ENCODE measurements at regions not wholly inside any gene's neighbourhood (a gene's known extent, or its start where the extent isn't known, plus 50 kb on each side); places are given as distances from the start of the nearest gene placed in this dataset.

DNA sequence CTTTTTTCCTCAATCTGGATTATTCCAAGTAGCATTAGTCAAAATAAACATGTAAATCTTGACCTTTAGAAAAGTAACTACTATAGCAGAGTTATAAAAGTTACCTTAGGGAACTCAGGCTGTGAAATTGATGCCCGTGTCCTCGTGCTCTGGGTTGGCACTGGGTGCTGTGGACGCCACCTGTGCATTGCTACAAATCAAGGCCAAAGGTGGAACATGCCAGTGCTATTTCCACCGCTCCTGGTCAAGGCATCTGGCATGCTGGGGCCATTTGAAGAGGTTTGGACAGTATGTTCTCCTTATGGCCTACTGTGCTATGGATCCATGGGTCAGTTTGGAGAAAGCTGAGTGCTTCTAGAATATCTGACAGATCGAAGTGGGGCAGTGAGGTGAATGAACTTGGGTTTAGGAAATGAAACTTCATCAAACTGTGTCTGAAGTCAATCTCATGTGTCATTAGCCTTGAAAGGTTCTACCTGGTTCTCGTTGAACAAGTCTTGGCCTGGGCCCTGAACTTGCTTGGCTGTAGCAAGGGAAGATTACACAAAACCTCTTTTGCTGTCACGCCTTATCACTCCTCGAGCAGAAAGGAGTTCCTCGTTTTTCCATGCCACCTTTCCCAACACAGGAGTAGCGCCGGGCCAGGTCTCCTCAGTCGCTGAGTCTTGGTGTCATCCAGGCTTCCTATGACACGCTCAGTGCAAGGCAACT is 397.6 kb upstream of the RGMA start:
- ChIA-PET CTCF (no interaction called here), POLR2A (no interaction called here)
- Histone ChIP-seq H3K27me3 (replicated peaks in 1 of 2; ENCODE audit: control insufficient read depth in 2 of 2, extremely low read depth in 1 of 2, insufficient read depth in 2 of 2, low read length in 1 of 2) (peaks cover 0 to 2% of the 10 kb centered on the region in 2 experiments), H3K36me3 (ENCODE audit: control insufficient read depth in 2 of 2, extremely low read depth in 1 of 2, insufficient read depth in 1 of 2, low read length in 1 of 2) (no peaks in the 10 kb centered on the region), H3K27ac (ENCODE audit: low read length) (no peak overlapping the region), H3K4me3 (ENCODE audit: control insufficient read depth in 1 of 2, extremely low read depth in 1 of 2, low read length in 1 of 2) (no peak overlapping the region), H3K9me3 (no peaks in the 10 kb centered on the region), H3K4me1 (ENCODE audit: control insufficient read depth in 1 of 2, extremely low read depth in 1 of 2, insufficient read depth in 2 of 2, low read length in 2 of 2) (no peaks in the 10 kb centered on the region)
- no peak for DNase-seq
- no peak for ATAC-seq (replicated peaks in 1 of 4)
- no peaks in the 10 kb centered on the region for H3K36me3 Mint-ChIP-seq
- no peak overlapping the region for H3K4me3 Mint-ChIP-seq
- H3K4me1 Mint-ChIP-seq: no peaks in the 10 kb centered on the region
- peaks cover 4 to 9% of the 10 kb centered on the region in 2 donors for H3K27me3 Mint-ChIP-seq
- 75% methylated on average over 13 of the region's 13 CpGs for WGBS (ENCODE audit: insufficient coverage)
- H3K27ac Mint-ChIP-seq: no peak overlapping the region
- peaks cover 0 to 4% (median 0%) of the 10 kb centered on the region in 3 donors for H3K9me3 Mint-ChIP-seq

DNA sequence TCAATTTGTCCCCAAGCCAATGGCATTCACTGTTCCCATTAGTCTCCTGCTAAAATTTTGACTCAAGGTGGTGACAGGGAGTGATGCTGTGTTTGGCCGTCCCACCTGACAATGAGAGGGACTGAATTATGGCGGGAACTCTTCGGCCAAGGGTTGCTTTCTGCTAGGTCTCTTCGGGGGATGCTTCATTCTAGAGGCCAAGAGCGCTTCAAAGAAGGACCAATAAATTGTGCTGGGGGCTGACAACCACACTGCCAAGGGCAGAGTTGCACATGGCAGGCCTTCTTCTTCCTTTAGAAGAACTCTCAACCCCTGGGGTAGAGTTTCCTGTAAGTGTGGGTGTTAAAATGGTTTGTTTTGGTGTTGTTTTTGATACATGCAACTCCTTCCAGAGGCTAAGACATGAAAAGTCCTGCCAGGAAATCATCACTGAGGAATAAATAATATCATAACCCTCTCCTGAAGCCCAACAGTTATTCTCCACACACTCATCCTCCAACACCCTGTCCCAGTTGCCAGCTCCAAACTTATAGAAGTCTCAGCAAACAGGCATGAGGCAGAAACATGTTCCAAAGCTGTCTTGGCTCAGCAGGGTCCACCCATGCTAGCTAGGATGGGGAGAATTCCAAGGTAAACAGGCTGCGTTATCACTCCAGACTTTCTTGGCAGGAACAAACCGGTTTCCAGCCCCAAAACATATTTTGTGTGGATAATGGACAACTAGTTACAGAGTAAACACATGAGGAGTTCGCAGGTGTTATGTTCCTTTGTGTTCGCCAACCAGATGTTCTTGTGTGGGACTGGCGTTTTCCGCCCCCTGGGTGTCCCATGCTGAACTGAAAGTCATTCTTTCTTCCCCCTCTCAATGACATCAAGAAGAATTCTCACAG is 396.7 kb upstream of the RGMA start:
- WGBS (ENCODE audit: insufficient coverage): 71% methylated on average over 5 of the region's 11 CpGs
- CTCF ChIA-PET: no interaction called here

GRCh38 chr15:93483923-93484322 is 394.9 kb upstream of the RGMA start:
- DNase-seq: no peak
- H3K9me3 ChIP-seq: no peaks in the 10 kb centered on the region
- CTCF ChIA-PET: no interaction called here
- 83% methylated on average over 1 of the region's 4 CpGs for WGBS (ENCODE audit: insufficient coverage)
- Mint-ChIP-seq H3K4me3 (no peak overlapping the region), H3K4me1 (no peaks in the 10 kb centered on the region), H3K9me3 (peaks cover 0 to 4% (median 0%) of the 10 kb centered on the region in 3 donors), H3K36me3 (no peaks in the 10 kb centered on the region), H3K27me3 (peaks cover 4% of the 10 kb centered on the region in 2 donors), H3K27ac (no peak overlapping the region)
- no peak overlapping the region for H3K27ac ChIP-seq (ENCODE audit: low read length)
- H3K4me1 ChIP-seq (ENCODE audit: control insufficient read depth in 1 of 2, extremely low read depth in 1 of 2, insufficient read depth in 2 of 2, low read length in 2 of 2): no peaks in the 10 kb centered on the region
- H3K36me3 ChIP-seq (ENCODE audit: control insufficient read depth in 2 of 2, extremely low read depth in 1 of 2, insufficient read depth in 1 of 2, low read length in 1 of 2): no peaks in the 10 kb centered on the region
- peaks cover 0 to 2% of the 10 kb centered on the region in 2 experiments for H3K27me3 ChIP-seq (replicated peaks in 1 of 2; ENCODE audit: control insufficient read depth in 2 of 2, extremely low read depth in 1 of 2, insufficient read depth in 2 of 2, low read length in 1 of 2)
- POLR2A ChIA-PET: no interaction called here
- no peak overlapping the region for H3K4me3 ChIP-seq (ENCODE audit: control insufficient read depth in 1 of 2, extremely low read depth in 1 of 2, low read length in 1 of 2)
- no peak for ATAC-seq (replicated peaks in 1 of 4)

More for the DNA sequence above, 396.7 kb upstream of the RGMA start:
- Mint-ChIP-seq H3K27ac (no peak overlapping the region), H3K4me1 (no peaks in the 10 kb centered on the region), H3K4me3 (no peak overlapping the region), H3K27me3 (peaks cover 4% of the 10 kb centered on the region in 2 donors), H3K36me3 (no peaks in the 10 kb centered on the region), H3K9me3 (peaks cover 0 to 4% (median 0%) of the 10 kb centered on the region in 3 donors)
- Histone ChIP-seq H3K36me3 (ENCODE audit: control insufficient read depth in 2 of 2, extremely low read depth in 1 of 2, insufficient read depth in 1 of 2, low read length in 1 of 2) (no peaks in the 10 kb centered on the region), H3K4me1 (ENCODE audit: control insufficient read depth in 1 of 2, extremely low read depth in 1 of 2, insufficient read depth in 2 of 2, low read length in 2 of 2) (no peaks in the 10 kb centered on the region), H3K27me3 (replicated peaks in 1 of 2; ENCODE audit: control insufficient read depth in 2 of 2, extremely low read depth in 1 of 2, insufficient read depth in 2 of 2, low read length in 1 of 2) (peaks cover 0 to 2% of the 10 kb centered on the region in 2 experiments), H3K27ac (ENCODE audit: low read length) (no peak overlapping the region), H3K4me3 (ENCODE audit: control insufficient read depth in 1 of 2, extremely low read depth in 1 of 2, low read length in 1 of 2) (no peak overlapping the region), H3K9me3 (no peaks in the 10 kb centered on the region)
- DNase-seq (no peak), ATAC-seq (replicated peaks in 1 of 4) (no peak)
- POLR2A ChIA-PET: no interaction called here

- peaks cover 0 to 2% of the 10 kb centered on the region in 2 experiments for H3K27me3 ChIP-seq (replicated peaks in 1 of 2; ENCODE audit: control insufficient read depth in 2 of 2, extremely low read depth in 1 of 2, insufficient read depth in 2 of 2, low read length in 1 of 2)
- Mint-ChIP-seq H3K9me3 (peaks cover 0 to 4% (median 0%) of the 10 kb centered on the region in 3 donors), H3K36me3 (no peaks in the 10 kb centered on the region), H3K27ac (no peak overlapping the region), H3K4me1 (no peaks in the 10 kb centered on the region), H3K27me3 (peaks cover 4 to 9% of the 10 kb centered on the region in 2 donors), H3K4me3 (no peak overlapping the region)
- POLR2A ChIA-PET: no interaction called here
- H3K4me1 ChIP-seq (ENCODE audit: control insufficient read depth in 1 of 2, extremely low read depth in 1 of 2, insufficient read depth in 2 of 2, low read length in 2 of 2): no peaks in the 10 kb centered on the region
- H3K27ac ChIP-seq (ENCODE audit: low read length): no peak overlapping the region
- H3K4me3 ChIP-seq (ENCODE audit: control insufficient read depth in 1 of 2, extremely low read depth in 1 of 2, low read length in 1 of 2): no peak overlapping the region
- no peak for DNase-seq
- no peaks in the 10 kb centered on the region for H3K36me3 ChIP-seq (ENCODE audit: control insufficient read depth in 2 of 2, extremely low read depth in 1 of 2, insufficient read depth in 1 of 2, low read length in 1 of 2)
- 61% methylated on average over 5 of the region's 6 CpGs for WGBS (ENCODE audit: insufficient coverage)
- CTCF ChIA-PET: no interaction called here
- ATAC-seq (replicated peaks in 1 of 4): no peak
- no peaks in the 10 kb centered on the region for H3K9me3 ChIP-seq
Observed at GRCh38 chr15:93482731-93483130, 393.7 kb upstream of the RGMA start.

GRCh38 chr15:93479715-93480114 is 390.7 kb upstream of the RGMA start:
- Mint-ChIP-seq H3K36me3 (no peaks in the 10 kb centered on the region), H3K9me3 (peaks cover 0 to 2% (median 0%) of the 10 kb centered on the region in 3 donors), H3K27ac (no peak overlapping the region), H3K27me3 (peaks cover 2 to 8% of the 10 kb centered on the region in 2 donors), H3K4me1 (no peaks in the 10 kb centered on the region), H3K4me3 (no peak overlapping the region)
- DNase-seq (no peak), ATAC-seq (replicated peaks in 1 of 4) (no peak)
- Histone ChIP-seq H3K4me3 (ENCODE audit: control insufficient read depth in 1 of 2, extremely low read depth in 1 of 2, low read length in 1 of 2) (no peak overlapping the region), H3K27ac (ENCODE audit: low read length) (no peak overlapping the region), H3K36me3 (ENCODE audit: control insufficient read depth in 2 of 2, extremely low read depth in 1 of 2, insufficient read depth in 1 of 2, low read length in 1 of 2) (no peaks in the 10 kb centered on the region), H3K9me3 (no peaks in the 10 kb centered on the region), H3K27me3 (replicated peaks in 1 of 2; ENCODE audit: control insufficient read depth in 2 of 2, extremely low read depth in 1 of 2, insufficient read depth in 2 of 2, low read length in 1 of 2) (peaks cover 0 to 2% of the 10 kb centered on the region in 2 experiments), H3K4me1 (ENCODE audit: control insufficient read depth in 1 of 2, extremely low read depth in 1 of 2, insufficient read depth in 2 of 2, low read length in 2 of 2) (no peaks in the 10 kb centered on the region)
- WGBS (ENCODE audit: insufficient coverage): no CpG with 5 or more reads among the region's 2 CpGs
- CTCF ChIA-PET: no interaction called here
- POLR2A ChIA-PET: no interaction called here

- H3K4me1 ChIP-seq (ENCODE audit: control insufficient read depth in 1 of 2, extremely low read depth in 1 of 2, insufficient read depth in 2 of 2, low read length in 2 of 2): no peaks in the 10 kb centered on the region
- ChIA-PET POLR2A (no interaction called here), CTCF (no interaction called here)
- peaks cover 0 to 1% of the 10 kb centered on the region in 2 experiments for H3K27me3 ChIP-seq (replicated peaks in 1 of 2; ENCODE audit: control insufficient read depth in 2 of 2, extremely low read depth in 1 of 2, insufficient read depth in 2 of 2, low read length in 1 of 2)
- H3K9me3 ChIP-seq: no peaks in the 10 kb centered on the region
- no peak for ATAC-seq (replicated peaks in 1 of 4)
- no peak overlapping the region for H3K27ac ChIP-seq (ENCODE audit: low read length)
- Mint-ChIP-seq H3K9me3 (no peaks in the 10 kb centered on the region), H3K27ac (no peak overlapping the region), H3K4me1 (no peaks in the 10 kb centered on the region), H3K36me3 (no peaks in the 10 kb centered on the region), H3K27me3 (peaks cover 0 to 5% of the 10 kb centered on the region in 2 donors), H3K4me3 (no peak overlapping the region)
- no peaks in the 10 kb centered on the region for H3K36me3 ChIP-seq (ENCODE audit: control insufficient read depth in 2 of 2, extremely low read depth in 1 of 2, insufficient read depth in 1 of 2, low read length in 1 of 2)
- DNase-seq: no peak
- H3K4me3 ChIP-seq (ENCODE audit: control insufficient read depth in 1 of 2, extremely low read depth in 1 of 2, low read length in 1 of 2): no peak overlapping the region
- WGBS (ENCODE audit: insufficient coverage): 75% methylated on average over 5 of the region's 5 CpGs
Observed at GRCh38 chr15:93478947-93479346, 389.9 kb upstream of the RGMA start.

All from T-cell (primary cell).